ENCODE measurements at regions not wholly inside any gene's neighbourhood (a gene's known extent, or its start where the extent isn't known, plus 50 kb on each side); places are given as distances from the start of the nearest gene placed in this dataset.
"Not testable (repeated sequence)": the region's sequence is repeated elsewhere in the genome, so short reads cannot be mapped to it uniquely, and the experiment has no call there.

- no peak for DNase-seq
These were observed 353.4 kb downstream of the NPIPA8 start for GRCh38 chr16:17983114-17983513.

- DNase-seq: no peak
These were observed 359.3 kb downstream of the NPIPA8 start for GRCh38 chr16:17977260-17977659.

GRCh38 chr16:17972460-17972943 lies 364.0 kb downstream of the NPIPA8 start:
- no peak for DNase-seq

GRCh38 chr16:17970816-17971331 lies 365.7 kb downstream of the NPIPA8 start:
- DNase-seq: no peak

GRCh38 chr16:17970157-17970765 lies 366.3 kb downstream of the NPIPA8 start:
- DNase-seq: no peak

- DNase-seq: no peak
These were observed 371.2 kb downstream of the NPIPA8 start for GRCh38 chr16:17965133-17965900.

GRCh38 chr16:17964196-17964595 lies 372.3 kb downstream of the NPIPA8 start:
- no peak for DNase-seq

- no peak for DNase-seq
These were observed 373.2 kb downstream of the NPIPA8 start for GRCh38 chr16:17963185-17963836.

GRCh38 chr16:17962726-17963125 lies 373.8 kb downstream of the NPIPA8 start:
- no peak for DNase-seq

GRCh38 chr16:17961822-17962221 lies 374.7 kb downstream of the NPIPA8 start:
- not testable (repeated sequence) for DNase-seq

- DNase-seq: no peak
These were observed 385.2 kb downstream of the NPIPA8 start for GRCh38 chr16:17951378-17951777.

- DNase-seq: no peak
These were observed 386.6 kb downstream of the NPIPA8 start for GRCh38 chr16:17949982-17950250.

GRCh38 chr16:17949141-17949981 lies 387.2 kb downstream of the NPIPA8 start:
- DNase-seq: no peak

GRCh38 chr16:17947637-17948036 lies 388.9 kb downstream of the NPIPA8 start:
- no peak for DNase-seq

- DNase-seq: no peak
These were observed 389.4 kb downstream of the NPIPA8 start for GRCh38 chr16:17947165-17947564.

- DNase-seq: no peak
These were observed 391.4 kb downstream of the NPIPA8 start for GRCh38 chr16:17945080-17945601.

GRCh38 chr16:17944345-17944744 lies 392.2 kb downstream of the NPIPA8 start:
- no peak for DNase-seq

GRCh38 chr16:17942067-17942466 lies 394.5 kb downstream of the NPIPA8 start:
- DNase-seq: no peak

- no peak for DNase-seq
These were observed 395.8 kb downstream of the NPIPA8 start for GRCh38 chr16:17940584-17941364.

GRCh38 chr16:17939723-17940122 lies 396.8 kb downstream of the NPIPA8 start:
- no peak for DNase-seq

GRCh38 chr16:17939122-17939536 lies 397.4 kb downstream of the NPIPA8 start:
- no peak for DNase-seq

GRCh38 chr16:17938546-17938945 lies 398.0 kb downstream of the NPIPA8 start:
- DNase-seq: no peak
